ENCODE measurements at regions not wholly inside any gene's neighbourhood (a gene's known extent, or its start where the extent isn't known, plus 50 kb on each side); places are given as distances from the start of the nearest gene placed in this dataset.
A peak's percentile ranks its signal among the peaks of the same experiment; 100 is the strongest.

DNA sequence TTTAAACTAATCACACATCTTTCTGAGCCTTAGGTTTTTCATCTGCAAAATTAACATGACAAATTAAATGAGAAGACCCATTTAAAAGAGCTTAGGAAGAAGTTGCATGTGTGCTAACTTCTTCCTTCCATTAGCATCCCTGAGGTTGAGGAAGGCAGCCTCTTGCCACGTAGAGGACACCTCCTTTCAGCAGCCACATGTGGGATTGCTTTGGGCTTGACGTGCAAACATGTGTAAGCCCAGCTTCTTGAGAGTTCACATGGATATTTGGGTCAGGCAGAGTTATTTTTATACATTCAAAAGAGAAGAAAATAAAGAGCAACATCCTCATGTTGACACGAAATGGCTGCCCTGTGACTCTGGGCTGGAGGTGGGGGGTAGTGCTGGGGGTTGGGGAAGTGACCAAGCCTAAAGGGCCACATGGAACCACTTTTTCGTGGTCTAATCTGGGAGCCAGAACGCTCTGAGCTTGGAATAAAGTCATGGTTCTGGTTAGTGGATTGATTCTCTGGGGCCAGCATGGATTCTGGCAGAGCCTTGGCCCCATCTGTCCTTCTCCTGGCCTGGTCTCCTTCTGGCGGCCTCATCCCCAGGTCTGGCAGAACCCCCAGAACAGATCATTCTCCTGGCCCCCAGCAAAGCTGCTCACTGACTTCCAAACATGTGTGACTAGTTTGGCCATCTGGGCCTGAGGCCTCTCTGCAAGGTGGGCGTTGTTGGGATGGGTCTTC is 137.1 kb upstream of the USP24 start:
- peak in 3 of 14 donors; percentile 26 to 99 (median 50) for DNase-seq

DNA sequence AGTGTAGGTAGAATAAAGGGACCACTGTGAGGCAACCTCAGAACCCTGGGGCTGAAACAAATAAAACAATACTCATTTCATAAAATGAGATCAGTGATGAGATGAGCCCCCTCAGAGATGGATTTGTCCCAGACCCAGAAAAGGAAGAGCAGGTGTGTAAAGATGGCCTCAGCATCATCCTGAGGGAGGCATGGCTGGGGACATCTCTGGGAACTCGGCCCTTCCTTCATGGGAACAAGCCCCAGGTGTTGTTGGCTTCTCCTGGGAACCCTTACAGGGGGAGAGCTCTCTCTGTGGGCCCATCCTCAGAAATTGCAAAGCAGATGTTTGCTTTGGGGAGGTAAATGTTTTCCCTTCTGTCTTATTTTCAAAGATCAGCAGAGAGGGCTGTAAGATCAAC is 133.2 kb upstream of the USP24 start:
- DNase-seq = no peak

DNA sequence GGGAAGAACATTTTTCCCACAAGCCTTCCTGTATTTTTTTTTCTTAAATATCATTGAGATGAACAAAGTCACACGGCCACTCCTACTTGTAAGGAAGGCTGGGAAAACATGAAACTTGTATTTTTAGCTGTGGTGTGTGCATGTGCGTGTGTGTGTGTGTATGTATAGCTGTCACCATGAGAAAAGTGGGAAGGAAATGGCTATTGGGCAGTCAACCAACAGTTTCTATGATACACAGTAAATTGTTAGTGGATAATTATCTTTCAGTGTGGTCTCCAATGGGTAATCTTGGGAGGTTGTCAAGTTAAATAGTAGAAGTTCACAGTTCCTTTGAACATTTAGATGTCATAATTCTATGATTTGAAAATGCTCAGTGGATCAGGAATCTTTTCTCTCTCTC is 132.7 kb upstream of the USP24 start:
- no peak for DNase-seq

DNA sequence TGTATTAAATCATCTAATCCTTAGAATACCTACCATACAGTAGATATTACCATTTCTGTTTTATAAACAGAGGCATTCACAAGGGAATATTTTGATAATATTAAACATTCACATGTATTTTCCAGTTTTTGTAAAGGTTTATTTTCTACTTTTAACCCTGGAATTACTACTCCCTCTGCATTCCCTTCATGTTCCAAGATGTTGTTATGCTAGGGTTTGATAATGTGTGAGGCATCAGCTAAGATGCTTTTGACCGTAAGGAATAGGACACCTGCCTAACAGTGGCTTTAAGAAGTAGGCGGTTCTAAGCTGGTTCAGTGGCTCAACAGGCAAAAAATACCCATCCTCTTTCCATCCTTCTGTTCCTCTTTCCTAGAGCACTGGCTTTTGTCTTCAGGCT is 131.9 kb upstream of the USP24 start:
- no peak for DNase-seq

DNA sequence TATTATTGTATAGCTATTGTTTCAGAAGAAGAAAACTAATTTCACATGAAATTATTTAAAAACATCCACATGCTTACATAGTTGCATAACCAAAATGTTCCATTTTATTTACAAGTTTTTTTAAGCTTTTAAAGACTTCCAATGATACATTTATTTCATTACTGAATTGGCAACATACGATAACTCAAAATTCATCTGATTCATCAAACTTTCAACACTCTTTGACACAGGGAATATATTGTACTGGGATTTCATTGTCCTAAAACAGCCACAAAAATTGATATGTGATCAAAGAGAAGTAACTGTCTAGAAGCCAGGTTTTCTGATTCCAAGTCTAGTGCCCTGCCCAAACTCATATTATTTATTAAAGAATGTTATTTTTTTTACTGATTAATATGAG is 131.4 kb upstream of the USP24 start:
- DNase-seq = no peak

DNA sequence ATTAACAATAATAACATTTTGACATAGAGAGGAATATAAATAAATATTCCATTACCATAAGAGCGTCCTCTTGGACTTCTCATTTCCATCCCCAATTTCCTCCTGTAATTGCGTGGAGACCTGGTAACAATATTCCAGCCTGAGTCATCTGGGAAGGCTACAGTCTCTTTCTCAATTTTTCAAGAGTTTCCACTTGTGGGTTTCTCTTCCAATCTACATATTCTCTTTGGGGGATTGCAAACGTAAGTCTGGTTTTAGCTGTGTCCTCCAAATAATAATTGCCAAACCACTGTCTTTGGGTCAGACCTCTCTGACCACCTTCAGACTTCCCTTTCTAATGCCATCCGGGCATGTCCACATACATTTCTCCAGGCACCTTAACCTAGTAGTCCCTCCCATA is 124.5 kb upstream of the USP24 start:
- no peak for DNase-seq

DNA sequence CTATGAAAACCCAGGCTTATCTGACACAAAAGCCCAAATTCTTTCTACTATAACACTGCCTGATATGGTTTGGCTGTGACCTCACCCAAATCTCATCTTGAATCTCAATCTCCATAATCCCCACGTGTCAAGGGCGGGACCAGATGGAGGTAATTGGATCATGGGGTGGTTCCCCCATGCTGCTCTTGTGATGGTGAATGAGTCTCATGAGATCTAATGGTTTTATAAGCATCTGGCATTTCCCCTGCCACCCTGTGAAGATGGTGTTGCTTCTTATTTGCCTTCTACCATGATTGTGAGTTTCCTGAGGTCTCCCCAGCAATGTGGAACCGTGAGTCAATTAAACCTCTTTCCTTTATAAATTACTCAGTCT is 123.3 kb upstream of the USP24 start:
- DNase-seq = no peak

DNA sequence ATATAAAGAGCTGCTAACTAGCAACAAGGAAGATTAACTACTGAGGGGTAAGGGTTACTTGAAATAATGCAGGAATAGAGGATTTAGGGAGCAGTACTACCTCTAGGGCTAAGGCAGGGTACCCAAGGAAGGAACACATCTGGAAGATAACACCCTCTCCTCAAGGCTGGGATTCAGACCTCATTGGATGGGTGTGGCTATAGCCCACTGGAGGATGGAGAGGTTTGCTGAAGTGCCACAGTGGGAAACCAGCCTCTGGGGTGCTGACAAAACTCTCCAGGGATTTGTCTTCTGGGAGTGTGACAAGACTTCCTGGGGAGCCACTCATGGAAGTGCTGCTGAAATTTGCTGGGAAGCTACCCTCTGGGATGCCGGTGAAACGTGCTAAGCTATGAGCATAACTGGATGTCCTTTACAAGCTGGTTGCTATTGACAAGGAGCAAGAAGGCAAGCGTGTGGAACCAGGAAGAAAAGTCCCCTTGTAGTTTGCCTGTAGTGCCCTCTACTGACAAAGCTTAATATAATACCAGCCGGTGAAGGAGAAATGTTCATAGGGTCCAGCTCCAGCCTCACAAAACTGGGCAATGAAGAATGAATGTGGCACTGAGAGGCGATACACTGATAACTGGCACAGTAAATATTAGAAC is 122.8 kb upstream of the USP24 start:
- DNase-seq = no peak

DNA sequence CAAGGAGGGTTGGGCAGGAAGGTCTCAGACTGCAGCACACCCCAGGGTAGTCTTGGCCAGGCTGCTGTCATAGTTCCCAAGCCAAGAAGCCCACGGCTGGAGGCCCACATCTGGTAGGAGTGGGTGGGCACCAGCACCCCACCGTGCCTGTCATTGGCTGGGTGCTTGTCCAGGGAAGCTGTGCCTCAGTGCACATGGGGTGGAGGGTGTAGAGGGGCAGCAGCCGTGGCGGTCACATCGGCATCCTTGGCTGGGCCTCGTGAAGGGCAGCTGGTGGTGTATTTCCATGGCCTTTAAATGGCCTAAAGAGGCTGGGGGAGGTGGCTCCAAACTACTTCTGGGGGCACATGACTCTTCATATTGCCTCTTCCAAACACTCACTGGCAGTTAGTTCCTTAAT is 119.6 kb upstream of the USP24 start:
- DNase-seq = no peak

DNA sequence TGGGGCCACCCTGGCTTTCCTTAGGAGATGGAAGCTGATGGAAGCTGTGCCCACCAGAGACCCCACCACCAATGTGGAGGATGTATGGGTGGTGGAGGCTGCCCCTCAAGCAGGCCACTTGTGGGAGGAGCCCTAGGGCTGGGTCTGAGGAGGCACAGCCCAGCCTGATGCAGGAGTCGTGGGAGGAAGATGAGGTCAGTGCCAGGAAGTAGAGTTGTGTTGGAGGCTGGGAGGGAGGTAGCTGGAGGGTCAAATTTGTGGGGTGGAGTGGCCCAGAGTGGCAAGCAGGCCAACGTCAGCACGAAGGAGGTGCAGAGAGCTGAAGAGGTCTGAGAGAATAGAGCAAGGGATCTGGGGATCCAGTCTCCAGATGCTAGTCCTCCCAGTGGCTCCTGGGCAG is 119.0 kb upstream of the USP24 start:
- DNase-seq = no peak

DNA sequence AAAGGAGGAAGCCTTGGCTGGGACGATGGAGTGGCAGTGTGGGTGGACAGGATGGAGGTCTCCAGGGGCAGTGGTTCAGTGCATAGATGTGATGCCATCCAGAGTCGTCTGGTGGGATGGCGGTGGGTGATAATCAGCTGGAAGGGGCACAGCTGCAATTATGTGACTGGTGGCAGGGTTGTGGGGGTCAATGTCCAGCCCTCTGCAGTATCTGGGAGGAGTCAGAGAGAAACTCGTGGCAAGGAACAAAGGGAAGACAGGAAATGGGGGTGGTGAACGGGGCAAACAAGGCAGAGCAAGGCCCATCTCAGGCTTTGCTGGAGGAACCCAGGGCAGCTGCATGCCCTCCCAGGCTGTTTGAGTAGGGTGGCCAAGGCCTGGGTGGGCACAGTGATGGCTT is 118.3 kb upstream of the USP24 start:
- DNase-seq = no peak

DNA sequence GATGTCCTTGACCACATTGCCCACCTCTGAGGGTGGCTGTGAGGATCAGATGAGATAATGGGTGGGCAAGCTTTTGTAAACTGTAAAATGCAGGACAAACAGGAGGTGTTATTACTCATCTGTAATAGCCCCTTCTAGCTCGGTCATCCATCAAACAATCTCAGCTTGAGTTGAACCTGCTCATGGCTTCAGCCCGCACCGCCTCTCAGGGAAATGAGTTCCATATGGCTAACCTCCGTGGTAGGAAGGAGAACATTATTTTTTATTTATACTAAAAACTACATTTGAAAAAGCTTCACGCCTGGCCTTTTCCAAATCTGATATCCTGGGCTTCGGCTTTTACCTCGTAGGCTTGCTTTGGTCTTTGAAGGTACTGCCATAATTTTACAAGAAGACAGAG is 116.2 kb upstream of the USP24 start:
- no peak for DNase-seq

DNA sequence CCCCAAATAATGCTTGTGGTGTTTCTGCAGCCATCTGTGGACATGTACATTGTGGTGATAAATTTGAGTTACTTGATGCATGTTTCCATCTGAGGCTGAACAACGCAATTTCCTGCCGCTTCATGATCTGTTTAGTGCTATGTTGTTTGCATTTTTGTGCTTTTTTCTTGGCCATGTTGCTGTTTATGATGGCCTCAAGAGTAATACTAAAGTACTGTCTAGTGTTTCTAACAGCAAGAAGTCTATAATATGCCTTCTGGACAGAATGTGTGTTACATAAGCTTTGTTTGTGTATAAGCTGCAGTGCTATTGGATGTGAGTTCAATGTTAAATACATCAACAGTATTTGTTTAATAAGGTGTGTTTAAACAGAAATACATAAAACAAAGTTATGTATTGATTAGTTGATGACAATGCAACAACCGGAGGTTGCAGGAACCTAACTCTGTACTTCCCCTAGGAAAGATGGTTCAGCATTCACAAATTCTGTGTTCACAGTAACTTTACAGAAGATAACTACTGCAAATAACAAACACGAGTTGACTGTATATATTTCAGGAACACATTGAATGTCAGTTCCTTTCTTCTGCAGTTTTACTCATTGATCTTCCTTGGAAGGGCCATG is 114.8 kb upstream of the USP24 start:
- no peak for DNase-seq

DNA sequence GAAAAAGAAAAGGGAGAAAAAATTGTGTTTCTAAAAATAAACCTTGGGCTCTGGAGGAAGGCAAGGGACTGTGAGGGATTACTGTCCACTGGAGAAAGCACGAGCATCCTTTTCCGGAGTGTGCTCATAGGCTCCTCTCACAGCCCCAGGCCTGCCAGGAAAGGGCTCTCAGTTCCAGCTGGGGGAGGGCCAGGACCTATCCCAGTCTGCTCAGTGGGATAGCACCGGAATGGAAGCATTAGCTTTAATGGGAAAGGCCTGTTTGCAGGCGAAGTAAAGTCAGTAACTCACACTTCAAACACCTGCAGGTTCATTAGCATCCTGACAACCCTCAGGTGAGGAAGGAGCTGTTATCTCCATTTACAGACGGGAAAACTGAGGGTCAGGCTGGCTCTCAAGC is 113.9 kb upstream of the USP24 start:
- peak in 1 of 14 donors; percentile 79 for DNase-seq

DNA sequence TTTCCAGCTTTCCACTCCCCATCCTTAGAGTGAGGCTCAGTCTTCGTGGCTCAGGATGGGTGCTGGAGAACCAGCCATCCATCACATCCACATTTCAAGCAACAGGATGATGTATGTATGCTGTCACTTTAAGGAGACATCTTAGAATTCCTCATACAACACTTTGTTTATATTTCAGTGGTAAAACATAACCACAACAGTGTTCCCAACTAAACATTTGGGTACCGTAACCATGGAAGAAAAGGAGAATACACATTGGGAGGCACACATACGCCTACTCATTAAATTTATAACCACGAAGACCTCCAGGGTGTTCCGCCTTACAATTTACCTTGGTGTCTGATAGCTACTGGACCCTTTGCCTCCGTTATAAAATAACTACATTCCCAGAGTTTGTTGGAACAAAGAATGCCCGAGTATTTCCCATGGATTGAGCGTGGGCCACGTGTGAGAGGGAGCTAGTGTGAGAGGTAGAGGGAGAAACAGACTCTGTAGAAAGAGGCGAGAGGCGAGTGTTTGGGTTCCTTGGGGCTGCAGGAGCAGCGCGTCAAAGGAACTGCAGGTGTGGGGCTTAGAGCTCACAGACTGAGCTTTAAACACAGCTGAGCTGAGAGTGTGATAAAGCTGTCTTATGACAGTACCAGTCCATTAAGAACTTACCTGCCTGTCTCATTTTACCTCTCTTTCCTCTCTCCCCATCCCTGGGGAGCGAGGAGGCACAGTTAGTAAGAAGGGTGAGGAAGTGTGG is 111.5 kb upstream of the USP24 start:
- no peak for DNase-seq

DNA sequence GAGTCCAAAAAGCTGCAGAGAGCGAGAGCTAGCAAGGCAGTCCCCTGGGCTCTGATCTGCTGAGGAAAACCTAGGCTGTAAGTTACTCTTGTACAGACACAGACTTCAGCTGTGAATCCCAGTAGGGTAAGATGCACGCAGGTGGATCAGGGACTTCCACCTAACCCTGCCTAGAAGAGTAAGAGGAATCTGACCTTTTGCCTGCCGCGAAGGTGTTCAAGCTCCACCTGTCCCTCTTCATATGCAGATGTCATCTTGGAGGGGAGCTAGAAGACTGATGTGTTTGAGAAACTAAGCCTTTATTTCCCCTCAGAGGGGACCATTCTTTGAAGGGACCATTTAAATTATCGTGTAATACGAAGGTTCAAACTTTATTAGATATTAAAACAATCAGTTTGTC is 108.6 kb upstream of the USP24 start:
- DNase-seq = no peak

DNA sequence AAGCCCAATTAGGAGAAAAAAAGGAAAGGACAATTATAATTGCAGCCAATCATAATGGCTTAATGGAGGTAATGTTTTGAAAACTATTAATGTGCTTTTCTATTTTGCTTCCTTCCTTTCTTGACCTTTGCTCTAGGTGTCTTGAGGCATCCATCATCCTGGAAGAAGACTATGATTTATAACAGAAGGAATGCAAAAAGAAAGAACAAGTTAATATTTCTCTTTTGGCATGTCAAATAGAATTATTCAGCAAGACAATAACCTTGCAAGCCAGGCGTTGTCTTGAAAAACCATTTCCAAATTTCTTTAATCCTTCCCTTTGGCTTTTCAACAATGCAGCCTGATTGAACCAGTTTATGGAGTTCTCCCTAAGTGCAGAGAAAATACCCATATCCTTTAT is 107.7 kb upstream of the USP24 start:
- no peak for DNase-seq

DNA sequence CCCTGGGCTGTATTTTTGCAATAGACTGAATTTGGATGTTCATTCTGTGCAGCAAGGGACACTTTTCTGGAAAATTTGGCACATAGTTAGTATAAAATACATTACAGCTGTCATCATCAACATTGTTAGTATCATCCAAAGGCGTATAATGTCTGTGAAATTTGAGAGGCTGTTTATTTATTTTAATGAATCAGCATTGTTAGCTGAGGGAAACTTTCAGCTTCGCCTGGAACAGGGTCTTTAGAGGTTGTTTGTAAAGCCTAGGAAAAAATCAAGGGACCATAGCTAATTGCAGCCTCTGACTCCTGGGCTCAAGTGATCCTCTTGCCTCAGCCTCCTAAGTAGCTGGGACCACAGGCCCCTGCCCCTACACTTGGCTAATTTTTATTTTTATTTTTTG is 106.8 kb upstream of the USP24 start:
- no peak for DNase-seq

DNA sequence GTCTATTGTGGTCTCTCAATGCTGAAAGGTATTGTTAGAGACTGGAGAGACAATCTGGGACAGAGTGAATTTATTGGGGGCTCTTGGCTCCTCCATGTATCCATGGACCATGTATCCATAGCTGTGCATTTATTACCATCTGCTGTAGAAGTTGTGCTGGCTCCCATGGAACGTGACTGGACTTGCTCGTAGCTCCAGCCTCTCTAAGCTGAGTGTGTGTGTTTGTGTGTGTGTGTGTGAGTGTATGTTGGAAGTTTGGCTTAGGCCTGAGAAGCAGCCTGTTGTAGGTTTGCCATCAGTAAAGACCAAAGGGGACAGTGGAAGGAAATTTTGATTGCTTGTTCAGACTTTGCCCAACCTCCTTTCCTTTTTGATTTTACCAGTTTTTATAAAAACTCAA is 105.7 kb upstream of the USP24 start:
- DNase-seq = no peak

DNA sequence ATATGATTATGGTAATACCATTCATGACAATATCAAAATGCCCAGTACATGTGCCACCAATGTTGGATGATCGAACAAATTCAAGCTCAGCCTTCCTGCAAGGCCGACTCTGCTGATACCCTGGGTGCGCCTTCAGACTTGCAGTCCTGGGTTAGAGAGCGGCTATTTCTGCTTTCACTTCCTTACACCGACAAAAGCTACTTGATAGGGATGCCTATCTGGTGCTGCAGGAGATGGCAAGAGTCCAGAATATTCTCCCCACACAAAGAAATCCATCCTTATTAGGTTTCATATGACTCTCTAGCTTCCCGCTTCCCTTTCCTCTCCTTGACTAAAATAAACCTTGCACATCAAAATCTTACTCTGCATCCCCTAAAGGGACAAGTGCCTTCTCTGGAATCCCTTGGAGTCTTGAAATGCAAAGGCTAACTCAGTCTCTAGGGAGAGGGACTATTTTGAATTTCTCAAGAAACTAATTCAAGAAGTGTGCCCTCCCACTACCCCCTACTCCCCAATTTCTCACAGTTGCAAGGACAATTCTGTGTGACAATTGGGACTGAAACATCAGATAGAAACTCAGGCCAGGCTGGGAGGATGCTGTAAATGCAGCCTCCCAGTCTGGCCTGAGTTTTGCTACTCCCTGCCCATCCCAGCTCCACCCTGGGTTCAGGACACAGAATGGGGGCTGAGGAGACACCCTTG is 103.1 kb upstream of the USP24 start:
- DNase-seq = peak in 2 of 14 donors; percentile 3 to 16

DNA sequence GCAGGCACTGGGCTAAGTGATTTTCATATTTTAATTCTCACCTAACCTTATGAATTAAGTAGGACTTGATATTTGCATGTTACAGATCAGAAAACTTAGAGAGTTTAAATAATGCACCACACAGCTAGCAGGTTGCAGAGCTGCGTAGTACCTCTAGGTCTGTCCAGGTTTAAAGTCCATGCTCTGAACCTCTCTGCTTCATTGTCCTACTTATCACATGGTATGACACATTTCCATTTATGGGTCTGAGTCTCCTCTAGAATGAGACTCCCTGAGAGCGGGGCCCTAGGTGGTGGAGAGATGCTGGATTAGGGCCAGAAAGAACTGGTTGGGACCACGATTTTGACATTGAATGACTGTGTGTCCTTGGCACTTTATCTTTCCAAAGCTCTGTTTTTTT is 102.5 kb upstream of the USP24 start:
- DNase-seq = no peak

DNA sequence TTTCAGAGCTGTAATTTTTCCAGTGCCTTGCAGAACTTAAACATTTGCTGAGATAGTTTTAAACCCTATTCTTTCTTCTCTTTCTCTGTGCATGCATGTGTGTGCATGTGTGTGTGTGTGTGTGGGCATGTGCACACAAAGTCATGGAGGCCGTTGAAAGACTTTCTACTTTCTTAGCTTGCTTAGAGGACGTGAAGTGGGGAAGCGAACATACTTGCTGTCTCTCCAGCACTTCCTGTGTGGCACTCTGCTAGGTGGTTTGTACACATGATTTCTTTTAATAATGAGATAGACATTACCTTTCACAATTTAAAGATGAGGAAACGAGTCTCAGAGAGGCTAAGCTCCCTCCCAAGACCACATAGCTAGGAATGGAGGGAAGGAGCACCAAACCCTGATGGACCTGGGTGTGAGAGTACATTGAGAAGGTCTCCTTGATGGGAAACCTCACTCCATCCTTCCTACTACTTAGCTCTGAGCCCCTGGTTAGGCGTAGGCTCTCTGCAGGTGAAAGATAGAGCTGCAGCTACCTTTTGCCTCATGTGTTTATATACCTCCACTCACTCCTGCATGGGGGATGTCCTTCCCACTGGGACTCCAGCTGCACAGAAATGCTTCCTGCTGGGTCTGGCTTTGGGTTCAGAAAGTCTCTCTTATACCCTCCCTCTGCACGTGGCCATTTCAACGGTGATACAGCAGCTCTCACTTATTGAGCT is 101.9 kb upstream of the USP24 start:
- DNase-seq = no peak

Measured in C1 segment of cervical spinal cord (tissue), 14 donors.